RWPE2 (cell line): ENCODE measurements at regions not wholly inside any gene's neighbourhood (a gene's known extent, or its start where the extent isn't known, plus 50 kb on each side); places are given as distances from the start of the nearest gene placed in this dataset.

Experiments
- ATAC-seq: fragments of 200-7000 bp; cut with Tn5 transposase; 3 replicates; pipeline ENCODE4 v1.9.1; 2021; ENCODE audit warnings: low read depth
- DNase-seq: peaks from one replicate; pipeline ENCODE4 v3.0.0-alpha.2; 2020; ENCODE audit warnings: low spot score
- H3K27ac ChIP-seq: fragments of 450-650 bp; 2 replicates; pipeline ENCODE4 v1.5.1; 2017; ENCODE audit warnings: mild to moderate bottlenecking; ENCODE audit not compliant: poor library complexity, severe bottlenecking
- H3K27me3 ChIP-seq: fragments of 250-450 bp; sonication (Bioruptor Pico); 2 replicates; pipeline ENCODE4 v1.5.1; 2021; ENCODE audit warnings: mild to moderate bottlenecking, moderate library complexity; ENCODE audit not compliant: insufficient read depth, poor library complexity, severe bottlenecking
- H3K36me3 ChIP-seq: fragments of 250-450 bp; sonication (Bioruptor Pico); 2 replicates; pipeline ENCODE4 v1.5.1; 2020; ENCODE audit warnings: low read depth, mild to moderate bottlenecking, moderate library complexity
- H3K4me1 ChIP-seq: fragments of 250-450 bp; sonication (Bioruptor Pico); 2 replicates; pipeline ENCODE4 v1.5.1; 2021; ENCODE audit warnings: mild to moderate bottlenecking, moderate library complexity; ENCODE audit not compliant: insufficient read depth, poor library complexity, severe bottlenecking
- H3K4me3 ChIP-seq: fragments of 250-450 bp; sonication (Bioruptor Pico); 2 replicates; pipeline ENCODE4 v1.5.1; 2021; ENCODE audit warnings: mild to moderate bottlenecking, moderate library complexity; ENCODE audit not compliant: severe bottlenecking
- H3K9me3 ChIP-seq: fragments of 250-450 bp; sonication (Bioruptor Pico); 2 replicates; pipeline ENCODE4 v1.5.1; 2021; ENCODE audit warnings: mild to moderate bottlenecking, moderate library complexity; ENCODE audit not compliant: severe bottlenecking
- TF ChIP-seq, protein P1 (sequence below): fragments of 450-650 bp; IDR thresholded peaks from one replicate; pipeline ENCODE4 v1.5.1; 2017; ENCODE audit warnings: mild to moderate bottlenecking, moderate library complexity; ENCODE audit not compliant: poor library complexity, severe bottlenecking

DNA sequence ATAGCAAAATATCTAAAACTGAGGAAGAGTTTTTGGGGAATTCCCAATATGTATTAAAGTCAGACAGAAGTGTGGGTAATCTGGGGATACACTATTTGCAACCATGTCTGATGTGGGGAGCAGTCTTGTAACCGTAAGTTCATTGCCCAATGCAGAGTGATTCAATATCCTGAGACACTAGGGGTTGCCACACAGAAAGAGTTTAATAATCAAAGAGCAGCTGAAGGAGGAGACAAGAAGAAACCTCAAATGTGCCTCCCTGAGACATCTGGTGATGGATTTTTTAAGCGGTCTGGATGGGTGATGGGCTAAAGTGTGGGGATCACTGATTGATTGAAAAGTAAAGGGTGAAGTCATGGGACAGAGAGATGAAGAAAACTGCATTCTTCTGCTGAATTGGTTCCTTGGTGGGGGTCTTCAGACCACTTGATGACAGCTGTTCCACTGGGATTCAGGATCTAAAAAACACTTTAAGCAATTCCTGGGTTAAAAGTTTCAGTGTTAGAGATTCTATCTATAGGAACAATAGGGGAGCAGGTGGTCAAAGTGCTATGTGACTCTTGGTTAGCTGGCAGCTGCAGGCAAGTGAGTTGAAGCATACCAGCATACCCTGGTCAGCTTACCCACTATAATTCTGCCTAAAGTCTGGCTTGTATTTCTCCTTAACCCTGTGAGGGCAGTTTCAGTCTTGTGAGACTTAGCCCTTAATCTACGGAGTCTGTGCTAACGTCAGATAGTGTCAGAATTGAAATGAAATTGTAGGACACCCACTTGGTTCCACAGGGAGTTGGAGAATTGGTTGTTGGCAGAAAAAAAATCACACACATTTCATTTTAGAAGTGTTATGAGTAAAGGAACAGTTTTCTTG, 425.9 kb upstream of the TGFBR2 start:
- DNase-seq, result no peak
- no peak for ATAC-seq
- no peak overlapping the region for H3K4me3 ChIP-seq
- no peaks in the 10 kb centered on the region for H3K36me3 ChIP-seq
- no peaks in the 10 kb centered on the region for H3K4me1 ChIP-seq
- TF ChIP-seq, protein P1, sequence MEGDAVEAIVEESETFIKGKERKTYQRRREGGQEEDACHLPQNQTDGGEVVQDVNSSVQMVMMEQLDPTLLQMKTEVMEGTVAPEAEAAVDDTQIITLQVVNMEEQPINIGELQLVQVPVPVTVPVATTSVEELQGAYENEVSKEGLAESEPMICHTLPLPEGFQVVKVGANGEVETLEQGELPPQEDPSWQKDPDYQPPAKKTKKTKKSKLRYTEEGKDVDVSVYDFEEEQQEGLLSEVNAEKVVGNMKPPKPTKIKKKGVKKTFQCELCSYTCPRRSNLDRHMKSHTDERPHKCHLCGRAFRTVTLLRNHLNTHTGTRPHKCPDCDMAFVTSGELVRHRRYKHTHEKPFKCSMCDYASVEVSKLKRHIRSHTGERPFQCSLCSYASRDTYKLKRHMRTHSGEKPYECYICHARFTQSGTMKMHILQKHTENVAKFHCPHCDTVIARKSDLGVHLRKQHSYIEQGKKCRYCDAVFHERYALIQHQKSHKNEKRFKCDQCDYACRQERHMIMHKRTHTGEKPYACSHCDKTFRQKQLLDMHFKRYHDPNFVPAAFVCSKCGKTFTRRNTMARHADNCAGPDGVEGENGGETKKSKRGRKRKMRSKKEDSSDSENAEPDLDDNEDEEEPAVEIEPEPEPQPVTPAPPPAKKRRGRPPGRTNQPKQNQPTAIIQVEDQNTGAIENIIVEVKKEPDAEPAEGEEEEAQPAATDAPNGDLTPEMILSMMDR, result no peak
- no peak overlapping the region for H3K27ac ChIP-seq
- no peaks in the 10 kb centered on the region for H3K27me3 ChIP-seq
- H3K9me3 ChIP-seq, result no peaks in the 10 kb centered on the region

DNA sequence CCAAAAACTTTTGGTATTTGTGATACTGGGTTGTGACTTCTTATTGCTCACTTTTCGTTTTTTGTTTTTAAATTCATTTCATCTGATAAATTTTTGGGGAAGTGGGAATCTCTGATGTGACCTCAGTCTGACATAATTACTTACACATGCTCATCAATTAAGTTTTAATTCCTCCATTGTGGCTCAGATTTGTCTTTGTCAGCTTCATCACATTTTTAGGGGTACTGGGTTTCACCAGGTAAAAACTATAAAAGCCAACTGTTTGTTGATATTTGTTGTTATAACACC, 425.3 kb upstream of the TGFBR2 start:
- H3K4me1 ChIP-seq, result no peaks in the 10 kb centered on the region
- TF ChIP-seq, protein P1, result no peak
- no peak for ATAC-seq
- no peaks in the 10 kb centered on the region for H3K9me3 ChIP-seq
- H3K27me3 ChIP-seq, result no peaks in the 10 kb centered on the region
- no peaks in the 10 kb centered on the region for H3K36me3 ChIP-seq
- H3K4me3 ChIP-seq, result no peak overlapping the region
- DNase-seq, result no peak
- no peak overlapping the region for H3K27ac ChIP-seq

DNA sequence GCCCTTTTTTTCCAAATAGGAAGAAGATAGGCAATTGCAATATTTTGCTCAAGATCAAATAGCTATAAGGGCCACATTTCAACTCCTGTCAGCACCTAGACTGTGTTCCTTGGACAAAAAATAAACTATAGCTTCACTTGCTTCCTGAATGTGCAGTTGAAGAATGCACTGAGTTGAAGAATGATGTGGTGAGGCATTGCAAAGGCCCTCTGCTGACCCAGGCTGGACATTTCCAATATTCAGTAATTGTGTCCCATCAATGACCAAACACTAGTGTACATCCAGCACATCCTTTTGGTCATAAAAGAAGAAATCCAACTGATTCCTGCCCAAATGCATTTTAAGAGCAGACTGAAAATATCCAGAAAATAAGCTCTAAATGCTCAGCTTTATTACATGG, 424.8 kb upstream of the TGFBR2 start:
- Histone ChIP-seq H3K4me1 (no peaks in the 10 kb centered on the region), H3K27me3 (no peaks in the 10 kb centered on the region), H3K9me3 (no peaks in the 10 kb centered on the region), H3K36me3 (no peaks in the 10 kb centered on the region), H3K4me3 (no peak overlapping the region), H3K27ac (no peak overlapping the region)
- no peak for DNase-seq
- TF ChIP-seq, protein P1, result no peak
- no peak for ATAC-seq

DNA sequence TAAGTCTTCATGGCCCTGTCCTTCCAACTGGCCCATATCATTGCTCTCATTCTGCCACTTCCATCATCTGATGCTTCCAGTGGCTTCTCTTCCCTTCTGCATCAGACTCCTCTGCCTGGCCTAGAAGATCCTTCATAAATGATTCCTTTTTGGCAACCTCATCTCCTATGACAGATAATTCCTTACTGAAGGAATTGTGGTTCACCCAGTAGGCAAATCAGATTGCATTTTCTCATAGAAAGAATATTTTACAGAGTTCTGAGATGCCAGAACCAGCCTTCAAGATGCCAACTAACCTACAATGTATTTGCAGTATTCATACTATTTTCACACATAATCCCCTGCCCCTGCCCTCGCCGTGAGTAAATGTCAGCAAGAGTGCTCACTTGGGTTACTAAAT, 423.0 kb upstream of the TGFBR2 start:
- Histone ChIP-seq H3K4me1 (peaks cover under 1% of the 10 kb centered on the region), H3K4me3 (no peak overlapping the region), H3K27me3 (no peaks in the 10 kb centered on the region), H3K27ac (no peak overlapping the region), H3K36me3 (no peaks in the 10 kb centered on the region), H3K9me3 (no peaks in the 10 kb centered on the region)
- TF ChIP-seq, protein P1, result no peak
- no peak for ATAC-seq
- no peak for DNase-seq

DNA sequence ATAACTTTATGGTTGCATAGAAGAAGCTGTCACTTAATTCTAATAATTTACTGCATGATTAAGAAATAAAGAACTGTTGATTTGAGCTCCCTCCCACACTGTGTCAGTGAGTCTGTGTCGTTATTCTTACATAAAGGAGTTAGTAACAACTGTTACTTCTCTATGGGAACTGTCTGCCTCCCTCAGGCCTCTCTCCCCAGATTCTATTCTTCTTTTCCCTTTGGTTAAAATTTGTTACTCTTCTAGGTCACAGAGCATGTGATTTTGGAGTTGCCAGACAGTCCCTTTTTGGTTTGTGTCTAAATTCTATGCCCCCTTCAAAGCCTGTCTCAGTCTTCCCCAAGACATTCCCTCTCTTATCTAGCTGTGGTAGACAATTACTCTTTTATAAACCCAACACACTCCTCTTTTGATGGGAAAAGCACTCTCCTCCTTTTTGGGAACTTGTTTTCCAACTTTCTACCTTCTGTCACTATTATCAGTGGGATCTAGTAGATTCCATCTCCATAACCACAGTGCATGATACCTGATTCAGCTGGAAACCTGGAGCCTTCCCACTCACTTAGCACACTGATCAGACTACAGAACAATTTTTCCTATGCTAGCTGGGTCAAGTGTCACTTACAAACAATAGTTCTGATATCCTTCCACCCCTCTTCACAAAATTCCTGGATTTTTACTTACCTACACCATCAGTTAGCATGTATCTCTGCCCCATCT, 422.1 kb upstream of the TGFBR2 start:
- no peak overlapping the region for H3K27ac ChIP-seq
- no peaks in the 10 kb centered on the region for H3K9me3 ChIP-seq
- DNase-seq, result no peak
- H3K4me3 ChIP-seq, result no peak overlapping the region
- H3K36me3 ChIP-seq, result no peaks in the 10 kb centered on the region
- H3K27me3 ChIP-seq, result no peaks in the 10 kb centered on the region
- no peak for ATAC-seq
- TF ChIP-seq, protein P1, result no peak
- peaks cover 7% of the 10 kb centered on the region for H3K4me1 ChIP-seq
